H9 (cell line): ENCODE measurements at regions not wholly inside any gene's neighbourhood (a gene's known extent, or its start where the extent isn't known, plus 50 kb on each side); places are given as distances from the start of the nearest gene placed in this dataset.

Experiments
- DNase-seq: peaks from one replicate; pipeline ENCODE4 v3.0.0-alpha.2; 2017
- H2AFZ ChIP-seq: one replicate; pipeline ENCODE4 v1.6.1; 2013; ENCODE audit warnings: mild to moderate bottlenecking, low read length, control low read depth, moderate library complexity
- H2AK5ac ChIP-seq: 2 replicates; pipeline ENCODE4 v1.6.1; 2013; ENCODE audit warnings: low read length, control low read depth, mixed read lengths; ENCODE audit not compliant: insufficient read length
- H2BK120ac ChIP-seq: one replicate; pipeline ENCODE4 v1.6.1; 2013; ENCODE audit warnings: low read depth, mild to moderate bottlenecking, low read length, control low read depth, inconsistent platforms; ENCODE audit not compliant: poor library complexity, severe bottlenecking
- H2BK12ac ChIP-seq: 2 replicates; pipeline ENCODE4 v1.6.1; 2013; ENCODE audit warnings: low read length, control low read depth, mixed read lengths, low read depth; ENCODE audit not compliant: insufficient read length
- H2BK15ac ChIP-seq: 2 replicates; pipeline ENCODE4 v1.6.1; 2013; ENCODE audit warnings: low read depth, low read length, control low read depth
- H2BK20ac ChIP-seq: one replicate; pipeline ENCODE4 v1.6.1; 2013; ENCODE audit warnings: low read depth, mild to moderate bottlenecking, low read length, control low read depth, inconsistent platforms; ENCODE audit not compliant: poor library complexity, severe bottlenecking
- H2BK5ac ChIP-seq: 2 replicates; pipeline ENCODE4 v1.6.1; 2013; ENCODE audit warnings: low read length, control low read depth, mixed read lengths; ENCODE audit not compliant: insufficient read length
- H3K14ac ChIP-seq: 2 replicates; pipeline ENCODE4 v1.6.1; 2013; ENCODE audit warnings: low read length, control low read depth; ENCODE audit not compliant: insufficient read depth
- H3K18ac ChIP-seq: 2 replicates; pipeline ENCODE4 v1.6.1; 2013; ENCODE audit warnings: low read depth, mild to moderate bottlenecking, mixed read lengths, low read length, control low read depth; ENCODE audit not compliant: insufficient read length
- H3K23ac ChIP-seq: 2 replicates; pipeline ENCODE4 v1.6.1; 2013; ENCODE audit warnings: low read length, control low read depth, mixed read lengths, low read depth; ENCODE audit not compliant: insufficient read length
- H3K23me2 ChIP-seq: 2 replicates; pipeline ENCODE4 v1.6.1; 2013; ENCODE audit warnings: low read depth, mild to moderate bottlenecking, mixed read lengths, low read length, control low read depth; ENCODE audit not compliant: insufficient read length, poor library complexity, severe bottlenecking
- H3K27ac ChIP-seq: 2 replicates; pipeline ENCODE4 v1.5.1; 2013; ENCODE audit warnings: low read length, control low read depth, mixed read lengths, low read depth; ENCODE audit not compliant: insufficient read length
- H3K27me3 ChIP-seq: 2 replicates; pipeline ENCODE4 v1.6.1; 2013; ENCODE audit warnings: low read length, control low read depth, inconsistent platforms; ENCODE audit not compliant: insufficient read depth
- H3K4ac ChIP-seq: 2 replicates; pipeline ENCODE4 v1.6.1; 2013; ENCODE audit warnings: low read depth, mild to moderate bottlenecking, control low read depth, inconsistent platforms, low read length, moderate library complexity
- H3K4me1 ChIP-seq: 2 replicates; pipeline ENCODE4 v1.6.1; 2013; ENCODE audit warnings: low read length, control low read depth, inconsistent platforms; ENCODE audit not compliant: insufficient read depth
- H3K4me2 ChIP-seq: 2 replicates; pipeline ENCODE4 v1.6.1; 2013; ENCODE audit warnings: low read length, control low read depth, mixed read lengths; ENCODE audit not compliant: insufficient read length, insufficient read depth
- H3K56ac ChIP-seq: 2 replicates; pipeline ENCODE4 v1.6.1; 2013; ENCODE audit warnings: low read depth, mild to moderate bottlenecking, mixed read lengths, low read length, control low read depth; ENCODE audit not compliant: insufficient read length
- H3K79me1 ChIP-seq: 2 replicates; pipeline ENCODE4 v1.6.1; 2013; ENCODE audit warnings: low read depth, mild to moderate bottlenecking, moderate library complexity, low read length, control low read depth, inconsistent platforms; ENCODE audit not compliant: insufficient read depth, poor library complexity, severe bottlenecking
- H3K79me2 ChIP-seq: 2 replicates; pipeline ENCODE4 v1.6.1; 2013; ENCODE audit warnings: low read length, control low read depth, inconsistent platforms; ENCODE audit not compliant: insufficient read depth
- H3K9ac ChIP-seq: 2 replicates; pipeline ENCODE4 v1.6.1; 2013; ENCODE audit warnings: low read length, control low read depth, mixed read lengths; ENCODE audit not compliant: insufficient read length; ENCODE audit errors: extremely low read depth
- H3K9me3 ChIP-seq: one replicate; pipeline ENCODE4 v1.6.1; 2013; ENCODE audit warnings: low read depth, low read length, inconsistent platforms; ENCODE audit not compliant: control insufficient read depth
- H3T11ph ChIP-seq: one replicate; pipeline ENCODE4 v1.6.1; 2013; ENCODE audit warnings: mild to moderate bottlenecking, low read length, control low read depth, inconsistent platforms
- H4K20me1 ChIP-seq: one replicate; pipeline ENCODE4 v1.6.1; 2013; ENCODE audit not compliant: control insufficient read depth, insufficient read length, insufficient read depth
- H4K5ac ChIP-seq: 2 replicates; pipeline ENCODE4 v1.6.1; 2013; ENCODE audit warnings: low read depth, mild to moderate bottlenecking, mixed read lengths, low read length, control low read depth; ENCODE audit not compliant: insufficient read length
- H4K8ac ChIP-seq: replicated peaks from 2 replicates; pipeline ENCODE4 v1.6.1; 2013; ENCODE audit warnings: low read length, control low read depth, mixed read lengths, low read depth; ENCODE audit not compliant: insufficient read length
- H4K91ac ChIP-seq: 2 replicates; pipeline ENCODE4 v1.6.1; 2013; ENCODE audit warnings: low read depth, mild to moderate bottlenecking, moderate library complexity, mixed read lengths, low read length, control low read depth; ENCODE audit not compliant: insufficient read length
- H3K27ac Mint-ChIP-seq, 3 experiments: 2 replicates in 2 of 3; 3 replicates in 1 of 3; pipeline ENCODE4 v1.8.0; 2020 to 2021; ENCODE audit warnings: mixed read lengths in 3 of 3, mild to moderate bottlenecking in 1 of 3, moderate library complexity in 1 of 3
- H3K27me3 Mint-ChIP-seq: 2 replicates; pipeline ENCODE4 v1.8.0; 2021; ENCODE audit warnings: low read depth, mild to moderate bottlenecking, moderate library complexity, mixed read lengths
- H3K36me3 Mint-ChIP-seq, 3 experiments: 2 replicates in 2 of 3; 3 replicates in 1 of 3; pipeline ENCODE4 v1.8.0; 2020 to 2021; ENCODE audit warnings: low read depth in 3 of 3, mixed read lengths in 3 of 3; ENCODE audit not compliant: insufficient read depth in 1 of 3
- H3K4me1 Mint-ChIP-seq, 2 experiments: 2 replicates each; pipeline ENCODE4 v1.8.0; 2020; ENCODE audit warnings: mixed read lengths in 2 of 2
- H3K4me3 Mint-ChIP-seq, 2 experiments: 2 replicates in 1 of 2; 3 replicates in 1 of 2; pipeline ENCODE4 v1.8.0; 2020 to 2021; ENCODE audit warnings: mild to moderate bottlenecking in 2 of 2, mixed read lengths in 2 of 2, moderate library complexity in 1 of 2
- H3K9me3 Mint-ChIP-seq, 2 experiments: 2 replicates in 1 of 2; 3 replicates in 1 of 2; pipeline ENCODE4 v1.8.0; 2020; ENCODE audit warnings: mild to moderate bottlenecking in 2 of 2, mixed read lengths in 2 of 2, moderate library complexity in 1 of 2
- WGBS: extraction: QIAGEN DNeasy Blood & Tissue Kit; methylation state at CpG from one replicate; pipeline ENCODE4 v1.1.7; 2013; ENCODE audit warnings: missing lambda C conversion rate, low lambda C conversion rate, mixed read lengths; ENCODE audit not compliant: insufficient read length; ENCODE audit errors: extremely low coverage; 5-methylcytosine and 5-hydroxymethylcytosine counted together
- TF ChIP-seq, protein P1 (sequence below): fragments of 200-600 bp; sonication (generic); conservative IDR thresholded peaks from 3 replicates; pipeline ENCODE4 v1.8.0; 2021; ENCODE audit warnings: antibody characterized with exemption, mild to moderate bottlenecking

DNA sequence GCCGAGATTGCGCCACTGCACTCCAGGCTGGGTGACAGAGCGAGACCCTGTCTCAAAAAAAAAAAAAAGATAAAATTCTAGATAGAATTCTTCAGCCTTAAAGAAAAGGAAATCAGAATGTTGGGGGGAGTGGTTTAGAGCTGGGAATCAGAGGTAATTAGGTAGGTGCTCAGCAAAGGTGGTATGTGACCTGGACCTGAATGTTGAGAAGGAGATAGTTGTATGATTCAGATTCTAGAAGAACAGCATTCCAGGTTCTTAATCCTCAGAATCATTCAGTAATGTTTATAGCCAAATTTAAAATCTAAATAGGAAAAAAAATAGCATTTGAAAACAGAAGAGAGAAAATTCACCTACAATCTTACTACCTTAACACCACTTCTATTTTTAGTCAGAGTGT lies 71.3 kb upstream of the UBE2E1 start:
- Histone ChIP-seq H2BK120ac (no peak overlapping the region), H3K4me1 (peaks cover 4% of the 10 kb centered on the region; the same call in 1 of the 2 replicates), H3K9me3 (no peaks in the 10 kb centered on the region), H2BK5ac (no peak overlapping the region), H2AFZ (no peak overlapping the region), H4K91ac (no peak overlapping the region), H3K14ac (no peak overlapping the region), H3K9ac (no peak overlapping the region), H3K23me2 (no peaks in the 10 kb centered on the region), H4K20me1 (no peaks in the 10 kb centered on the region), H2BK12ac (no peak overlapping the region), H3K79me2 (no peaks in the 10 kb centered on the region), H3K56ac (no peak overlapping the region), H4K8ac (no peak overlapping the region), H2BK20ac (no peak overlapping the region), H3K79me1 (no peaks in the 10 kb centered on the region), H2BK15ac (no peak overlapping the region), H3T11ph (no peak overlapping the region), H3K4ac (no peak overlapping the region), H3K4me2 (no peak overlapping the region), H3K23ac (no peak overlapping the region), H3K27ac (no peak overlapping the region), H3K18ac (no peak overlapping the region), H2AK5ac (no peak overlapping the region), H4K5ac (no peak overlapping the region), H3K27me3 (no peaks in the 10 kb centered on the region)
- Mint-ChIP-seq H3K4me3 (no peak overlapping the region), H3K9me3 (no peaks in the 10 kb centered on the region; a peak in 2 of 5 replicates), H3K4me1 (peaks cover 34 to 47% of the 10 kb centered on the region in 2 experiments), H3K27me3 (no peaks in the 10 kb centered on the region; the same call in 1 of the 2 replicates), H3K36me3 (no peaks in the 10 kb centered on the region; a peak in 1 of 7 replicates), H3K27ac (no peak overlapping the region)
- WGBS = no CpG with 5 or more reads among the region's 3 CpGs
- TF ChIP-seq, protein P1, sequence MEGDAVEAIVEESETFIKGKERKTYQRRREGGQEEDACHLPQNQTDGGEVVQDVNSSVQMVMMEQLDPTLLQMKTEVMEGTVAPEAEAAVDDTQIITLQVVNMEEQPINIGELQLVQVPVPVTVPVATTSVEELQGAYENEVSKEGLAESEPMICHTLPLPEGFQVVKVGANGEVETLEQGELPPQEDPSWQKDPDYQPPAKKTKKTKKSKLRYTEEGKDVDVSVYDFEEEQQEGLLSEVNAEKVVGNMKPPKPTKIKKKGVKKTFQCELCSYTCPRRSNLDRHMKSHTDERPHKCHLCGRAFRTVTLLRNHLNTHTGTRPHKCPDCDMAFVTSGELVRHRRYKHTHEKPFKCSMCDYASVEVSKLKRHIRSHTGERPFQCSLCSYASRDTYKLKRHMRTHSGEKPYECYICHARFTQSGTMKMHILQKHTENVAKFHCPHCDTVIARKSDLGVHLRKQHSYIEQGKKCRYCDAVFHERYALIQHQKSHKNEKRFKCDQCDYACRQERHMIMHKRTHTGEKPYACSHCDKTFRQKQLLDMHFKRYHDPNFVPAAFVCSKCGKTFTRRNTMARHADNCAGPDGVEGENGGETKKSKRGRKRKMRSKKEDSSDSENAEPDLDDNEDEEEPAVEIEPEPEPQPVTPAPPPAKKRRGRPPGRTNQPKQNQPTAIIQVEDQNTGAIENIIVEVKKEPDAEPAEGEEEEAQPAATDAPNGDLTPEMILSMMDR = no peak
- DNase-seq = no peak
